ENCODE measurements at regions not wholly inside any gene's neighbourhood (a gene's known extent, or its start where the extent isn't known, plus 50 kb on each side); places are given as distances from the start of the nearest gene placed in this dataset.

DNA sequence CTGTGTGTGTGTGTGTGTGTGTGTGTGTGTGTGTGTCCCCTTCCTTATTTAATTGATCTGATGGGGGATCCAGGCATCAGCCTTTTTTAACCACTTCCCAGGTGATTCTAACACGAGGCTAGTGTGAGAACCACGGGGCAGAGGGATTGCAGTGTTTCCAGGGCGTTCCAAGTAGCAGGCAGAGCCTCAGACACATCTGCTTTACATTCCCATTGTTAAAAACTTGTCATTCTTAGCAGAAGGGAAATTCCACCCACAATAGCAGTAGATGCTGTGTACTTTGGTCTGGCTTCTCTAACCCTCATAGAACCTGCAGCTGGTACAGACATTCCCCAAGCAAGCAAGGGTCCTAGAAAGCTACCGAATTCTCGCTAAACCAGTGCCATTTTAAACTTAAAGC, 81.9 kb upstream of the SLC30A5 start:
- H3K9me2 ChIP-seq (ENCODE audit: insufficient read depth): no peaks in the 10 kb centered on the region
- no peaks in the 10 kb centered on the region for H3K36me3 ChIP-seq (ENCODE audit: control insufficient read depth in 1 of 2, insufficient read depth in 2 of 2, low read length in 2 of 2)
- RAD21 ChIA-PET (ENCODE audit: low non-redundant PET in 1 of 2, low total read pairs in 2 of 2, uncharacterized antibody in 2 of 2, unreplicated experiment in 2 of 2): no interaction called here
- no peak overlapping the region for H3K4me3 ChIP-seq (replicated peaks in 1 of 2; ENCODE audit: low read depth in 1 of 2, low read length in 2 of 2)
- no peaks in the 10 kb centered on the region for H3K9me3 ChIP-seq (ENCODE audit: control insufficient read depth in 1 of 2, insufficient read depth in 1 of 2, low read depth in 1 of 2, low read length in 2 of 2)
- POLR2A ChIA-PET: no interaction called here
- BruUV-seq (replicated peaks): no TSS peak
- TF ChIP-seq SP1 (IDR thresholded peaks at IDR 0.05; ENCODE audit: low read depth) (no peak), JUND (IDR thresholded peaks at IDR 0.05) (no peak), CBX3 (IDR thresholded peaks at IDR 0.05; ENCODE audit: low read depth) (no peak), CEBPB (IDR thresholded peaks at IDR 0.05; ENCODE audit: low read depth) (no peak), EZH2phosphoT487 (IDR thresholded peaks at IDR 0.05; ENCODE audit: borderline replicate concordance) (no peak), SRF (IDR thresholded peaks at IDR 0.05; ENCODE audit: low read depth) (no peak), TCF7L2 (IDR thresholded peaks at IDR 0.05; ENCODE audit: borderline replicate concordance, extremely low read depth, insufficient read depth, insufficient read length) (no peak), ELF1 (IDR thresholded peaks at IDR 0.05; ENCODE audit: borderline replicate concordance, low read depth) (no peak), ZNF274 (IDR thresholded peaks at IDR 0.05; ENCODE audit: low read depth, low read length) (no peak), YY1 (IDR thresholded peaks at IDR 0.05; ENCODE audit: extremely low read depth, insufficient replicate concordance, low read depth, low read length) (no peak), SIN3A (IDR thresholded peaks at IDR 0.05; ENCODE audit: low read depth) (no peak), POLR2A (IDR thresholded peaks at IDR 0.05; ENCODE audit: borderline replicate concordance, extremely low read depth, insufficient read depth, insufficient read length) (no peak), ZFX (IDR thresholded peaks at IDR 0.05) (no peak), RAD21 (IDR thresholded peaks at IDR 0.05; ENCODE audit: low read depth) (no peak), EZH2 (IDR thresholded peaks at IDR 0.05) (no peak), FOSL1 (IDR thresholded peaks at IDR 0.05; ENCODE audit: low read depth) (no peak)
- TF ChIP-seq, protein P1, sequence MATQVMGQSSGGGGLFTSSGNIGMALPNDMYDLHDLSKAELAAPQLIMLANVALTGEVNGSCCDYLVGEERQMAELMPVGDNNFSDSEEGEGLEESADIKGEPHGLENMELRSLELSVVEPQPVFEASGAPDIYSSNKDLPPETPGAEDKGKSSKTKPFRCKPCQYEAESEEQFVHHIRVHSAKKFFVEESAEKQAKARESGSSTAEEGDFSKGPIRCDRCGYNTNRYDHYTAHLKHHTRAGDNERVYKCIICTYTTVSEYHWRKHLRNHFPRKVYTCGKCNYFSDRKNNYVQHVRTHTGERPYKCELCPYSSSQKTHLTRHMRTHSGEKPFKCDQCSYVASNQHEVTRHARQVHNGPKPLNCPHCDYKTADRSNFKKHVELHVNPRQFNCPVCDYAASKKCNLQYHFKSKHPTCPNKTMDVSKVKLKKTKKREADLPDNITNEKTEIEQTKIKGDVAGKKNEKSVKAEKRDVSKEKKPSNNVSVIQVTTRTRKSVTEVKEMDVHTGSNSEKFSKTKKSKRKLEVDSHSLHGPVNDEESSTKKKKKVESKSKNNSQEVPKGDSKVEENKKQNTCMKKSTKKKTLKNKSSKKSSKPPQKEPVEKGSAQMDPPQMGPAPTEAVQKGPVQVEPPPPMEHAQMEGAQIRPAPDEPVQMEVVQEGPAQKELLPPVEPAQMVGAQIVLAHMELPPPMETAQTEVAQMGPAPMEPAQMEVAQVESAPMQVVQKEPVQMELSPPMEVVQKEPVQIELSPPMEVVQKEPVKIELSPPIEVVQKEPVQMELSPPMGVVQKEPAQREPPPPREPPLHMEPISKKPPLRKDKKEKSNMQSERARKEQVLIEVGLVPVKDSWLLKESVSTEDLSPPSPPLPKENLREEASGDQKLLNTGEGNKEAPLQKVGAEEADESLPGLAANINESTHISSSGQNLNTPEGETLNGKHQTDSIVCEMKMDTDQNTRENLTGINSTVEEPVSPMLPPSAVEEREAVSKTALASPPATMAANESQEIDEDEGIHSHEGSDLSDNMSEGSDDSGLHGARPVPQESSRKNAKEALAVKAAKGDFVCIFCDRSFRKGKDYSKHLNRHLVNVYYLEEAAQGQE (IDR thresholded peaks at IDR 0.05; ENCODE audit: low read depth): no peak
- TF ChIP-seq, protein P2, sequence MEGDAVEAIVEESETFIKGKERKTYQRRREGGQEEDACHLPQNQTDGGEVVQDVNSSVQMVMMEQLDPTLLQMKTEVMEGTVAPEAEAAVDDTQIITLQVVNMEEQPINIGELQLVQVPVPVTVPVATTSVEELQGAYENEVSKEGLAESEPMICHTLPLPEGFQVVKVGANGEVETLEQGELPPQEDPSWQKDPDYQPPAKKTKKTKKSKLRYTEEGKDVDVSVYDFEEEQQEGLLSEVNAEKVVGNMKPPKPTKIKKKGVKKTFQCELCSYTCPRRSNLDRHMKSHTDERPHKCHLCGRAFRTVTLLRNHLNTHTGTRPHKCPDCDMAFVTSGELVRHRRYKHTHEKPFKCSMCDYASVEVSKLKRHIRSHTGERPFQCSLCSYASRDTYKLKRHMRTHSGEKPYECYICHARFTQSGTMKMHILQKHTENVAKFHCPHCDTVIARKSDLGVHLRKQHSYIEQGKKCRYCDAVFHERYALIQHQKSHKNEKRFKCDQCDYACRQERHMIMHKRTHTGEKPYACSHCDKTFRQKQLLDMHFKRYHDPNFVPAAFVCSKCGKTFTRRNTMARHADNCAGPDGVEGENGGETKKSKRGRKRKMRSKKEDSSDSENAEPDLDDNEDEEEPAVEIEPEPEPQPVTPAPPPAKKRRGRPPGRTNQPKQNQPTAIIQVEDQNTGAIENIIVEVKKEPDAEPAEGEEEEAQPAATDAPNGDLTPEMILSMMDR (IDR thresholded peaks at IDR 0.05 in 2 of 3, conservative IDR thresholded peaks at IDR 0.05 in 1 of 3; ENCODE audit: borderline replicate concordance in 1 of 3, insufficient read depth in 1 of 3, low read depth in 2 of 3, low read length in 2 of 3): no peak
- TF ChIP-seq, protein P3, sequence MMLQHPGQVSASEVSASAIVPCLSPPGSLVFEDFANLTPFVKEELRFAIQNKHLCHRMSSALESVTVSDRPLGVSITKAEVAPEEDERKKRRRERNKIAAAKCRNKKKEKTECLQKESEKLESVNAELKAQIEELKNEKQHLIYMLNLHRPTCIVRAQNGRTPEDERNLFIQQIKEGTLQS (IDR thresholded peaks at IDR 0.05): no peak
- TF ChIP-seq, protein P4, sequence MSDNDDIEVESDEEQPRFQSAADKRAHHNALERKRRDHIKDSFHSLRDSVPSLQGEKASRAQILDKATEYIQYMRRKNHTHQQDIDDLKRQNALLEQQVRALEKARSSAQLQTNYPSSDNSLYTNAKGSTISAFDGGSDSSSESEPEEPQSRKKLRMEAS (IDR thresholded peaks at IDR 0.05): no peak
- intact Hi-C loops (cut with micrococcal nuclease): no loop called here
- DNase-seq (ENCODE audit: low read depth, low spot score): no peak
- no peak for ATAC-seq
- H3K4me2 ChIP-seq (ENCODE audit: low read length): no peak overlapping the region
- H3K27ac ChIP-seq (ENCODE audit: low read depth, low read length): no peak overlapping the region
- no peak overlapping the region for H3K9ac ChIP-seq (ENCODE audit: low read length)
- no peaks in the 10 kb centered on the region for H3K79me2 ChIP-seq (ENCODE audit: insufficient read depth, low read length)
- H3K27me3 ChIP-seq (ENCODE audit: insufficient read depth, low read length): no peaks in the 10 kb centered on the region
- no peak overlapping the region for H2AFZ ChIP-seq (ENCODE audit: low read depth, low read length, poor library complexity, severe bottlenecking)
- CTCF ChIA-PET: interaction anchor here (1.2 kb wide), 1 partner anchor 740 kb away, joined by 3 read pairs; no protein-coding TSS in a partner anchor
- no peaks in the 10 kb centered on the region for H3K4me1 ChIP-seq (ENCODE audit: control insufficient read depth in 1 of 2, insufficient read depth in 2 of 2, low read length in 2 of 2)
- H4K20me1 ChIP-seq (ENCODE audit: insufficient read depth): no peaks in the 10 kb centered on the region

Measured in HCT116 (cell line).